GM12878 (cell line): ENCODE measurements at regions not wholly inside any gene's neighbourhood (a gene's known extent, or its start where the extent isn't known, plus 50 kb on each side); places are given as distances from the start of the nearest gene placed in this dataset.

ENCODE experiments used
- ATAC-seq: fragments of 200-7000 bp; cut with Tn5 transposase; 3 replicates; pipeline ENCODE4 v1.9.1; 2020; ENCODE audit warnings: mild to moderate bottlenecking, moderate library complexity
- BruUV-seq: library from RNA; stranded (reverse); fragments of 400-500 nt; replicated peaks from 2 replicates; lab custom pipeline; 2021; lab: Mats Ljungman, UMichigan
- CTCF ChIA-PET: fragments of 300-600 bp; sonication (Branson Sonifier 250); formaldehyde crosslinking; extraction: SDS; loops from one replicate; lab custom pipeline; 2021; ENCODE audit warnings: inconsistent platforms; lab: Yijun Ruan, JAX
- POLR2A ChIA-PET: fragments of 350-600 bp; formaldehyde crosslinking; extraction: SDS; loops from one replicate; lab custom pipeline; 2021; ENCODE audit warnings: inconsistent platforms; lab: Charles Lee
- RAD21 ChIA-PET: fragments of 300-600 bp; sonication (Branson Sonifier 250); formaldehyde crosslinking; loops from one replicate; lab custom pipeline; 2023; ENCODE audit warnings: antibody characterized with exemption; ENCODE audit not compliant: unreplicated experiment; lab: Charles Lee
- SMC1A ChIA-PET: fragments of 300-600 bp; sonication (Branson Sonifier 250); formaldehyde crosslinking; loops from one replicate; lab custom pipeline; 2023; ENCODE audit not compliant: unreplicated experiment, uncharacterized antibody; lab: Charles Lee
- DNase-seq: peaks from one replicate; pipeline ENCODE4 v3.0.0-alpha.2; 2011; ENCODE audit warnings: low read depth, low spot score
- FAIRE-seq: peaks from 3 replicates; lab custom pipeline; 2011; peaks lifted over from hg19 to GRCh38; lab: Jason Lieb, UNC
- H2AFZ ChIP-seq: 2 replicates; pipeline ENCODE4 v1.6.0; 2011; ENCODE audit warnings: low read depth, low read length, control low read depth; ENCODE audit not compliant: control insufficient read depth
- H3K27ac ChIP-seq: 2 replicates; pipeline ENCODE4 v1.5.1; 2011; ENCODE audit warnings: control low read depth; ENCODE audit not compliant: control insufficient read depth, insufficient read depth
- H3K27me3 ChIP-seq, 2 experiments: replicated peaks in 1 of 2; 2 replicates each; pipeline versions ENCODE4 v1.6.0 to v1.6.1; 2011; ENCODE audit warnings: low read length in 1 of 2; ENCODE audit not compliant: control insufficient read depth in 2 of 2, insufficient read depth in 2 of 2
- H3K36me3 ChIP-seq, 2 experiments: 2 replicates each; pipeline ENCODE4 v1.5.1; 2011; ENCODE audit warnings: low read length in 1 of 2; ENCODE audit not compliant: control insufficient read depth in 2 of 2, insufficient read depth in 2 of 2
- H3K4me1 ChIP-seq: 2 replicates; pipeline ENCODE4 v1.6.1; 2011; ENCODE audit warnings: mild to moderate bottlenecking, low read length, moderate library complexity, mixed read lengths; ENCODE audit not compliant: control insufficient read depth, insufficient read depth
- H3K4me2 ChIP-seq: 2 replicates; pipeline ENCODE4 v1.6.0; 2011; ENCODE audit warnings: control low read depth; ENCODE audit not compliant: control insufficient read depth, insufficient read depth
- H3K4me3 ChIP-seq: fragments of 200-600 bp; sonication (generic); 2 replicates; pipeline ENCODE4 v1.5.1; 2016
- H3K79me2 ChIP-seq: 2 replicates; pipeline ENCODE4 v1.6.0; 2011; ENCODE audit warnings: low read length; ENCODE audit not compliant: control insufficient read depth, insufficient read depth
- H3K9ac ChIP-seq: 2 replicates; pipeline ENCODE4 v1.8.0; 2011; ENCODE audit warnings: low read length, control low read depth, mixed read lengths; ENCODE audit not compliant: control insufficient read depth, insufficient read depth
- H3K9me3 ChIP-seq: replicated peaks from 3 replicates; pipeline ENCODE4 v1.5.1; 2011; ENCODE audit warnings: mild to moderate bottlenecking, low read length; ENCODE audit not compliant: control insufficient read depth, insufficient read depth
- H4K20me1 ChIP-seq: 2 replicates; pipeline ENCODE4 v1.6.0; 2011; ENCODE audit not compliant: control insufficient read depth, insufficient read depth
- CREM ChIP-seq: IDR thresholded peaks from 2 replicates; pipeline ENCODE4 v1.6.1; 2014; ENCODE audit warnings: antibody characterized with exemption, low read depth
- GATAD2B ChIP-seq: fragments of 450-650 bp; conservative IDR thresholded peaks from 2 replicates; pipeline ENCODE4 v1.6.1; 2017; ENCODE audit warnings: low read depth, mild to moderate bottlenecking, moderate library complexity
- JUND ChIP-seq: IDR thresholded peaks from 2 replicates; pipeline ENCODE4 v1.6.1; 2012; ENCODE audit warnings: low read depth, mild to moderate bottlenecking, low read length, improper control_type of control experiment, moderate library complexity
- KLF5 ChIP-seq: fragments of 450-650 bp; IDR thresholded peaks from 2 replicates; pipeline ENCODE4 v1.6.1; 2014; ENCODE audit warnings: mild to moderate bottlenecking; ENCODE audit not compliant: partially characterized antibody
- MYC ChIP-seq: IDR thresholded peaks from 2 replicates; pipeline ENCODE4 v1.6.1; 2011; ENCODE audit warnings: mild to moderate bottlenecking, low read length, moderate library complexity, inconsistent platforms; ENCODE audit not compliant: insufficient read depth, insufficient replicate concordance, insufficient read length, severe bottlenecking
- NR2C2 ChIP-seq: IDR thresholded peaks from 2 replicates; pipeline ENCODE4 v1.6.1; 2011; ENCODE audit warnings: borderline replicate concordance, low read depth; ENCODE audit not compliant: control insufficient read depth, insufficient read length
- PML ChIP-seq: IDR thresholded peaks from 2 replicates; pipeline ENCODE4 v1.6.1; 2012; ENCODE audit warnings: low read length, inconsistent platforms
- SIN3A ChIP-seq: IDR thresholded peaks from 2 replicates; pipeline ENCODE4 v1.6.1; 2012; ENCODE audit warnings: low read depth, low read length, improper control_type of control experiment
- SMAD5 ChIP-seq: IDR thresholded peaks from 2 replicates; pipeline ENCODE4 v1.6.1; 2016; ENCODE audit warnings: antibody characterized with exemption, low read depth
- TARDBP ChIP-seq: IDR thresholded peaks from 2 replicates; pipeline ENCODE4 v1.6.1; 2016; ENCODE audit warnings: borderline replicate concordance
- YY1 ChIP-seq: IDR thresholded peaks from 2 replicates; pipeline ENCODE4 v1.6.1; 2011; ENCODE audit warnings: low read depth, mild to moderate bottlenecking, low read length
- ZNF24 ChIP-seq: fragments of 450-650 bp; IDR thresholded peaks from 2 replicates; pipeline ENCODE4 v1.6.1; 2017; ENCODE audit warnings: antibody characterized with exemption, mild to moderate bottlenecking
- ZNF384 ChIP-seq: IDR thresholded peaks from 2 replicates; pipeline ENCODE4 v1.6.1; 2012; ENCODE audit warnings: low read depth, mild to moderate bottlenecking, low read length, improper control_type of control experiment, borderline replicate concordance
- ZSCAN29 ChIP-seq: fragments of 450-650 bp; IDR thresholded peaks from 2 replicates; pipeline ENCODE4 v1.6.1; 2017; ENCODE audit warnings: mild to moderate bottlenecking, moderate library complexity
- ZZZ3 ChIP-seq: IDR thresholded peaks from 2 replicates; pipeline ENCODE4 v1.6.1; 2011; ENCODE audit warnings: low read depth; ENCODE audit not compliant: control insufficient read depth, insufficient read length
- in situ Hi-C: fragments of 300-500 bp; cut with MboI; formaldehyde crosslinking; loops from 9 replicates; pipeline ENCODE4 v1.14.3; 2018; ENCODE audit warnings: mixed read lengths
- intact Hi-C: fragments of 100-400 bp; cut with micrococcal nuclease; formaldehyde crosslinking; loops from one replicate; pipeline ENCODE4 v1.14.2; 2022; ENCODE audit not compliant: unreplicated experiment
- TF ChIP-seq, protein P1 (sequence below): fragments of 450-650 bp; IDR thresholded peaks from 2 replicates; pipeline ENCODE4 v1.6.1; 2017; ENCODE audit warnings: mild to moderate bottlenecking, moderate library complexity
- TF ChIP-seq, protein P2 (sequence below): fragments of 150-350 bp; IDR thresholded peaks from 2 replicates; pipeline ENCODE4 v1.6.1; 2016; ENCODE audit warnings: low read depth, low read length
- TF ChIP-seq, protein P3 (sequence below): fragments of 450-650 bp; IDR thresholded peaks from 2 replicates; pipeline ENCODE4 v1.6.1; 2014; ENCODE audit warnings: mild to moderate bottlenecking

DNA sequence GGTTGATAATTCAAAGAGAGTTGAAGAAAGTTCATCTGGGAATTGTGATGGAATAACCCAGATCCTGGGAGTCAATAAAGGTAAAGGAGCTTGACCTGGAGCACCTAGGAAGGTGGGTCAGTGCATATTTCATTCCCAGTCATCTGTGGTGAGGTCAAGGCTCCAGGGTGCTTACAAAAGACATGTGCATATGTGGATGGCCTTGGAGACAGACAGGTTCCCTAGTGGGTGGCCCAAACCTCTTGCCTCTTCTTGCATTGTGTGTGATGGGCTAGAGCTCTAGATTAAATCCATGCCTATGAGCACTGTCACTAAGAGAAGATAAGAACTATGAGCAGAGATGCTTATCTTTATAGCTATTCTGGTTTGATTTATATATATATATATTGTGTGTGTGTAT, 75.5 kb upstream of the CISTR start:
- H3K27ac ChIP-seq = no peak overlapping the region
- no peaks in the 10 kb centered on the region for H3K79me2 ChIP-seq
- ChIA-PET SMC1A (interaction anchor here (0.6 to 1.2 kb wide), 2 partner anchors 9 to 91 kb away, joined by 3 read pairs; no protein-coding TSS in a partner anchor), CTCF (no interaction called here), POLR2A (no interaction called here), RAD21 (no interaction called here)
- H3K4me2 ChIP-seq = no peak overlapping the region
- intact Hi-C loops = no loop called here
- H3K36me3 ChIP-seq = no peaks in the 10 kb centered on the region
- in situ Hi-C loops = no loop called here
- TF ChIP-seq NR2C2 (no peak), GATAD2B (no peak), YY1 (no peak), SMAD5 (no peak), ZNF384 (no peak), ZZZ3 (no peak), MYC (no peak), ZNF24 (no peak), PML (no peak), TARDBP (no peak), SIN3A (no peak), ZSCAN29 (no peak), JUND (no peak), CREM (no peak), KLF5 (no peak)
- TF ChIP-seq, protein P1, sequence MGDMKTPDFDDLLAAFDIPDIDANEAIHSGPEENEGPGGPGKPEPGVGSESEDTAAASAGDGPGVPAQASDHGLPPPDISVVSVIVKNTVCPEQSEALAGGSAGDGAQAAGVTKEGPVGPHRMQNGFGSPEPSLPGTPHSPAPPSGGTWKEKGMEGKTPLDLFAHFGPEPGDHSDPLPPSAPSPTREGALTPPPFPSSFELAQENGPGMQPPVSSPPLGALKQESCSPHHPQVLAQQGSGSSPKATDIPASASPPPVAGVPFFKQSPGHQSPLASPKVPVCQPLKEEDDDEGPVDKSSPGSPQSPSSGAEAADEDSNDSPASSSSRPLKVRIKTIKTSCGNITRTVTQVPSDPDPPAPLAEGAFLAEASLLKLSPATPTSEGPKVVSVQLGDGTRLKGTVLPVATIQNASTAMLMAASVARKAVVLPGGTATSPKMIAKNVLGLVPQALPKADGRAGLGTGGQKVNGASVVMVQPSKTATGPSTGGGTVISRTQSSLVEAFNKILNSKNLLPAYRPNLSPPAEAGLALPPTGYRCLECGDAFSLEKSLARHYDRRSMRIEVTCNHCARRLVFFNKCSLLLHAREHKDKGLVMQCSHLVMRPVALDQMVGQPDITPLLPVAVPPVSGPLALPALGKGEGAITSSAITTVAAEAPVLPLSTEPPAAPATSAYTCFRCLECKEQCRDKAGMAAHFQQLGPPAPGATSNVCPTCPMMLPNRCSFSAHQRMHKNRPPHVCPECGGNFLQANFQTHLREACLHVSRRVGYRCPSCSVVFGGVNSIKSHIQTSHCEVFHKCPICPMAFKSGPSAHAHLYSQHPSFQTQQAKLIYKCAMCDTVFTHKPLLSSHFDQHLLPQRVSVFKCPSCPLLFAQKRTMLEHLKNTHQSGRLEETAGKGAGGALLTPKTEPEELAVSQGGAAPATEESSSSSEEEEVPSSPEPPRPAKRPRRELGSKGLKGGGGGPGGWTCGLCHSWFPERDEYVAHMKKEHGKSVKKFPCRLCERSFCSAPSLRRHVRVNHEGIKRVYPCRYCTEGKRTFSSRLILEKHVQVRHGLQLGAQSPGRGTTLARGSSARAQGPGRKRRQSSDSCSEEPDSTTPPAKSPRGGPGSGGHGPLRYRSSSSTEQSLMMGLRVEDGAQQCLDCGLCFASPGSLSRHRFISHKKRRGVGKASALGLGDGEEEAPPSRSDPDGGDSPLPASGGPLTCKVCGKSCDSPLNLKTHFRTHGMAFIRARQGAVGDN = no peak
- TF ChIP-seq, protein P2, sequence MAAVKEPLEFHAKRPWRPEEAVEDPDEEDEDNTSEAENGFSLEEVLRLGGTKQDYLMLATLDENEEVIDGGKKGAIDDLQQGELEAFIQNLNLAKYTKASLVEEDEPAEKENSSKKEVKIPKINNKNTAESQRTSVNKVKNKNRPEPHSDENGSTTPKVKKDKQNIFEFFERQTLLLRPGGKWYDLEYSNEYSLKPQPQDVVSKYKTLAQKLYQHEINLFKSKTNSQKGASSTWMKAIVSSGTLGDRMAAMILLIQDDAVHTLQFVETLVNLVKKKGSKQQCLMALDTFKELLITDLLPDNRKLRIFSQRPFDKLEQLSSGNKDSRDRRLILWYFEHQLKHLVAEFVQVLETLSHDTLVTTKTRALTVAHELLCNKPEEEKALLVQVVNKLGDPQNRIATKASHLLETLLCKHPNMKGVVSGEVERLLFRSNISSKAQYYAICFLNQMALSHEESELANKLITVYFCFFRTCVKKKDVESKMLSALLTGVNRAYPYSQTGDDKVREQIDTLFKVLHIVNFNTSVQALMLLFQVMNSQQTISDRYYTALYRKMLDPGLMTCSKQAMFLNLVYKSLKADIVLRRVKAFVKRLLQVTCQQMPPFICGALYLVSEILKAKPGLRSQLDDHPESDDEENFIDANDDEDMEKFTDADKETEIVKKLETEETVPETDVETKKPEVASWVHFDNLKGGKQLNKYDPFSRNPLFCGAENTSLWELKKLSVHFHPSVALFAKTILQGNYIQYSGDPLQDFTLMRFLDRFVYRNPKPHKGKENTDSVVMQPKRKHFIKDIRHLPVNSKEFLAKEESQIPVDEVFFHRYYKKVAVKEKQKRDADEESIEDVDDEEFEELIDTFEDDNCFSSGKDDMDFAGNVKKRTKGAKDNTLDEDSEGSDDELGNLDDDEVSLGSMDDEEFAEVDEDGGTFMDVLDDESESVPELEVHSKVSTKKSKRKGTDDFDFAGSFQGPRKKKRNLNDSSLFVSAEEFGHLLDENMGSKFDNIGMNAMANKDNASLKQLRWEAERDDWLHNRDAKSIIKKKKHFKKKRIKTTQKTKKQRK = no peak
- TF ChIP-seq, protein P3, sequence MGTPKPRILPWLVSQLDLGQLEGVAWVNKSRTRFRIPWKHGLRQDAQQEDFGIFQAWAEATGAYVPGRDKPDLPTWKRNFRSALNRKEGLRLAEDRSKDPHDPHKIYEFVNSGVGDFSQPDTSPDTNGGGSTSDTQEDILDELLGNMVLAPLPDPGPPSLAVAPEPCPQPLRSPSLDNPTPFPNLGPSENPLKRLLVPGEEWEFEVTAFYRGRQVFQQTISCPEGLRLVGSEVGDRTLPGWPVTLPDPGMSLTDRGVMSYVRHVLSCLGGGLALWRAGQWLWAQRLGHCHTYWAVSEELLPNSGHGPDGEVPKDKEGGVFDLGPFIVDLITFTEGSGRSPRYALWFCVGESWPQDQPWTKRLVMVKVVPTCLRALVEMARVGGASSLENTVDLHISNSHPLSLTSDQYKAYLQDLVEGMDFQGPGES = no peak
- ATAC-seq = no peak
- no peaks in the 10 kb centered on the region for H4K20me1 ChIP-seq
- BruUV-seq = no TSS peak
- no peak for FAIRE-seq
- no peak overlapping the region for H3K9ac ChIP-seq
- H2AFZ ChIP-seq = no peak overlapping the region
- H3K4me3 ChIP-seq = no peak overlapping the region
- DNase-seq = no peak
- H3K9me3 ChIP-seq = no peaks in the 10 kb centered on the region; the same call in 2 of the 3 replicates
- no peaks in the 10 kb centered on the region for H3K4me1 ChIP-seq
- H3K27me3 ChIP-seq = no peaks in the 10 kb centered on the region; a peak in 2 of 4 replicates
